C4-2B (cell line): ENCODE measurements at regions not wholly inside any gene's neighbourhood (a gene's known extent, or its start where the extent isn't known, plus 50 kb on each side); places are given as distances from the start of the nearest gene placed in this dataset.

Experiments used
- ZFX ChIP-seq: fragments of 450-650 bp; IDR thresholded peaks from 2 replicates; pipeline ENCODE4 v1.6.1; 2017
- TF ChIP-seq, protein P1 (sequence below): fragments of 450-650 bp; conservative IDR thresholded peaks from 2 replicates; pipeline ENCODE4 v1.5.1; 2017; ENCODE audit warnings: mild to moderate bottlenecking

DNA sequence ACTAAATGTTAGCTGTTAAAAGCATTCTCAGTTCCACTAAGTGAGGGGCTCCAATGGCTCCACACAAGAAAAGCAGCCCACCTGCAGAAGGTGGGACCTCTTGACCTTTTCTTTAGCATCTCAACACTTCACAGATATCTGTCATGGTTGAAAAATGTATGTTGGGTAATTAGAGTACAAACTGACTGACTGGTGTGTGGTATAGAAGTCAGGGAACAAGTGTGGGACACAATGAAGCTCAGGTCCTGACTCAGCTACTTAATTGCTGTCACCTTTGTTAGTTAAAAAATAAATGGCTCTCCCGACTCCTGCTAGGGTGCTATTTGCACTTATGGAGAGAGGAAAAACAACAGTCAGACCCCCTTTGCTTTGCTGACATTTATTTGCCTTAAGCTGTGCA lies 299.0 kb downstream of the TTC6 start:
- TF ChIP-seq, protein P1, sequence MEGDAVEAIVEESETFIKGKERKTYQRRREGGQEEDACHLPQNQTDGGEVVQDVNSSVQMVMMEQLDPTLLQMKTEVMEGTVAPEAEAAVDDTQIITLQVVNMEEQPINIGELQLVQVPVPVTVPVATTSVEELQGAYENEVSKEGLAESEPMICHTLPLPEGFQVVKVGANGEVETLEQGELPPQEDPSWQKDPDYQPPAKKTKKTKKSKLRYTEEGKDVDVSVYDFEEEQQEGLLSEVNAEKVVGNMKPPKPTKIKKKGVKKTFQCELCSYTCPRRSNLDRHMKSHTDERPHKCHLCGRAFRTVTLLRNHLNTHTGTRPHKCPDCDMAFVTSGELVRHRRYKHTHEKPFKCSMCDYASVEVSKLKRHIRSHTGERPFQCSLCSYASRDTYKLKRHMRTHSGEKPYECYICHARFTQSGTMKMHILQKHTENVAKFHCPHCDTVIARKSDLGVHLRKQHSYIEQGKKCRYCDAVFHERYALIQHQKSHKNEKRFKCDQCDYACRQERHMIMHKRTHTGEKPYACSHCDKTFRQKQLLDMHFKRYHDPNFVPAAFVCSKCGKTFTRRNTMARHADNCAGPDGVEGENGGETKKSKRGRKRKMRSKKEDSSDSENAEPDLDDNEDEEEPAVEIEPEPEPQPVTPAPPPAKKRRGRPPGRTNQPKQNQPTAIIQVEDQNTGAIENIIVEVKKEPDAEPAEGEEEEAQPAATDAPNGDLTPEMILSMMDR = no peak
- TF ChIP-seq ZFX = no peak
